ENCODE measurements at regions not wholly inside any gene's neighbourhood (a gene's known extent, or its start where the extent isn't known, plus 50 kb on each side); places are given as distances from the start of the nearest gene placed in this dataset.

GRCh38 chr3:3461317-3461716 lies 281.8 kb upstream of the CRBN start:
- TF ChIP-seq POLR2A (IDR thresholded peaks at IDR 0.05): no peak
- TF ChIP-seq, protein P1, sequence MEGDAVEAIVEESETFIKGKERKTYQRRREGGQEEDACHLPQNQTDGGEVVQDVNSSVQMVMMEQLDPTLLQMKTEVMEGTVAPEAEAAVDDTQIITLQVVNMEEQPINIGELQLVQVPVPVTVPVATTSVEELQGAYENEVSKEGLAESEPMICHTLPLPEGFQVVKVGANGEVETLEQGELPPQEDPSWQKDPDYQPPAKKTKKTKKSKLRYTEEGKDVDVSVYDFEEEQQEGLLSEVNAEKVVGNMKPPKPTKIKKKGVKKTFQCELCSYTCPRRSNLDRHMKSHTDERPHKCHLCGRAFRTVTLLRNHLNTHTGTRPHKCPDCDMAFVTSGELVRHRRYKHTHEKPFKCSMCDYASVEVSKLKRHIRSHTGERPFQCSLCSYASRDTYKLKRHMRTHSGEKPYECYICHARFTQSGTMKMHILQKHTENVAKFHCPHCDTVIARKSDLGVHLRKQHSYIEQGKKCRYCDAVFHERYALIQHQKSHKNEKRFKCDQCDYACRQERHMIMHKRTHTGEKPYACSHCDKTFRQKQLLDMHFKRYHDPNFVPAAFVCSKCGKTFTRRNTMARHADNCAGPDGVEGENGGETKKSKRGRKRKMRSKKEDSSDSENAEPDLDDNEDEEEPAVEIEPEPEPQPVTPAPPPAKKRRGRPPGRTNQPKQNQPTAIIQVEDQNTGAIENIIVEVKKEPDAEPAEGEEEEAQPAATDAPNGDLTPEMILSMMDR (IDR thresholded peaks at IDR 0.05): no peak
- no peak for TF ChIP-seq POLR2AphosphoS5 (IDR thresholded peaks at IDR 0.05)
- no peak for TF ChIP-seq EP300 (IDR thresholded peaks at IDR 0.05; ENCODE audit: low read depth)

All from transverse colon (tissue), 4 donors.